ENCODE measurements at regions not wholly inside any gene's neighbourhood (a gene's known extent, or its start where the extent isn't known, plus 50 kb on each side); places are given as distances from the start of the nearest gene placed in this dataset.

GRCh38 chr1:78797108-78797781, 147.6 kb downstream of the IFI44 start:
- DNase-seq (ENCODE audit: low read depth): no peak

DNA sequence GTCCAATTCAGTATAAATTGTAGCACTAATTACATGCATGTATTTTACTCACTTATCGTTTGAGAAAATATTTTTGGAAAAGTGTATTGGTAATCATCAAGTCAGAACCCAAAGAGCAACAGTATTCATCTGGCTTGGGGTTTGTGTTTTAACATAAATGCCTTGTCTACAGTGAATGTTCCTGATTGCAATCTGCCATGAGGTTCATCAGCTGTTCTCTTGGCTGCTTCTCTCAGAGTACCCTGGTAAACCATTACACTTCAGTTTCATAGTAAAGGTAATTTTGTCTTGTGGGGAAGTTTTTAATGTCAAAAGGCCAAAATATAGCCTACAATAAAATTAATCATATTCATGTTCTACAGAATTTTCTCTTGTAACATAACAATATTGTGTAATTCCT, 150.3 kb downstream of the IFI44 start:
- no peak for DNase-seq (ENCODE audit: low read depth)

- no peak for DNase-seq (ENCODE audit: low read depth)
Measured at GRCh38 chr1:78814176-78814575, 164.5 kb downstream of the IFI44 start.

DNA sequence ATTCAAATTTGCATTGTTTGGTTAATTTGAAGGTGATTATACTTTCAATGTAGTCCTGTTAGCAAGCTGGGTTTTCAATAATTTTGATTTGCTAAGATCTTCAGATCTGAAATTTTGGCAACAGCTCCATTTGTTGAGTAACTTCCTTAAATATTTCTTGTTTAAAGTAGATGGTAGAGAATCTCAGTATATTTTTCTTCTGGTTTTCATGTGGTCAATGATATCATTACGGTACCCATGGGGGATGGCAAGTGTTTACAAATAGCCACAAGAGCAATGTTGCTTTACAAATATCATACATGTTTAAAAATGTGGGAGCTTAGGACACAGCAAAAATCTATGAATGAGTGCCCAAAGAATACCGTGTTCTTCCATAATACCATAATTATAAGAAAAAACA, 175.9 kb downstream of the IFI44 start:
- DNase-seq (ENCODE audit: low read depth): no peak

- DNase-seq (ENCODE audit: low read depth): no peak
Measured at GRCh38 chr1:78829644-78830043, 176.9 kb downstream of the ADGRL4 start.

GRCh38 chr1:78830321-78830720, 176.2 kb downstream of the ADGRL4 start:
- DNase-seq (ENCODE audit: low read depth): no peak

GRCh38 chr1:78831731-78832360, 174.7 kb downstream of the ADGRL4 start:
- DNase-seq (ENCODE audit: low read depth): peak; percentile 97

DNA sequence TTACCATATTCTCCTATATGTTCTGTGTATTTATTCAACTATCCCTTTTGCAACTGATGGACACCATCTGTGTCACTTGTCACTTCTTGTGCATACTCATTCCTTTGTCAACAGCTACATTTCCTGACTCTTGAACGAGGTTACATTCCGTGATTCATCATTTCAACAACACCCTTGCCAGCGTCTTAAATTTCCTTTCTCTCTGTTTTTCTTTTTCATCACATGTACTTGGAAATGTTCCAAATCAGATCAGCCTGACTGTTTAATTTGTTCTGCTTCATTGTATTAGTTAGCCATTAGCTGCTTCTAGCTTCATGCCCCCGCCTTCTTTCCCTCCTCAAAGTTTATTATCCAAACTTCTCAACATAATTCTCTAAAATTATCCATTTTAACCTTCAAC, 173.0 kb downstream of the ADGRL4 start:
- DNase-seq (ENCODE audit: low read depth): peak; percentile 76

- DNase-seq (ENCODE audit: low read depth): no peak
Measured at GRCh38 chr1:78834201-78834741, 172.3 kb downstream of the ADGRL4 start.

GRCh38 chr1:78836726-78837125, 169.8 kb downstream of the ADGRL4 start:
- DNase-seq (ENCODE audit: low read depth): no peak

DNA sequence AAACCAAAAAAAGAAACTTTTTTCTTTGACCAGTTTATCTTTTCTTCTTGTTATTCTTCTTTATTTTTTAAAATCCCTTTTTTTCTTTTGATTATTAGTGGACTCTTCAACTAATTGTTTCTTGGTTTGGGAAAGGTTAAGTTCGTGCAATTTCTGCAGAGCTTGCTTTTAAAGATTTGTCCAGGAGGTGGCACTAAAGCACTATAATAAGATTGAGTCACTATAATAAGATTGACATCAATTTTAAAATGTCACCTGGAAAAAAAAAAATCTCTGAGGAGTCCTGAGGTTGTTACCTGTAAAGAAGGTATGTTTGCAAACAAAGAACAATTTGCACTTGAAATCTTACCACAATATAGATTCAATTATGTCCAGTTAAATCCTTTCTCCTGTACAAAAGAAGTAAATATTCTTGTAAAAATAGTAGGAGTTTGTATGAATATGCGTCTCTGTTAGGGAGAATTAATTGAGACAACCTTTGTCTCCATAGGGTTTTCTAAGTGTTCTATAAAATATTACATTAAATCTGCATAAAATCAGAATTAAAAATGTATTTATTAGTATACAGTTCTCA, 166.7 kb downstream of the ADGRL4 start:
- no peak for DNase-seq (ENCODE audit: low read depth)
